Neuronal stem cell (in vitro differentiated cells): ENCODE measurements at regions not wholly inside any gene's neighbourhood (a gene's known extent, or its start where the extent isn't known, plus 50 kb on each side); places are given as distances from the start of the nearest gene placed in this dataset.

Experiments used
- DNase-seq: peaks from one replicate; pipeline ENCODE4 v3.0.0-alpha.2; 2013; ENCODE audit warnings: low spot score
- H2AFZ ChIP-seq: one replicate; pipeline ENCODE4 v1.6.1; 2013; ENCODE audit warnings: mild to moderate bottlenecking, low read length, inconsistent platforms
- H2AK5ac ChIP-seq: 2 replicates; pipeline ENCODE4 v1.6.1; 2013; ENCODE audit warnings: low read depth, mild to moderate bottlenecking, inconsistent platforms, low read length, moderate library complexity, mixed read lengths
- H2BK120ac ChIP-seq: 2 replicates; pipeline ENCODE4 v1.6.1; 2013; ENCODE audit warnings: low read depth, mild to moderate bottlenecking, inconsistent platforms, low read length, moderate library complexity, mixed read lengths
- H2BK12ac ChIP-seq: one replicate; pipeline ENCODE4 v1.6.1; 2013; ENCODE audit warnings: low read length, inconsistent platforms
- H2BK15ac ChIP-seq: 2 replicates; pipeline ENCODE4 v1.6.1; 2013; ENCODE audit warnings: mild to moderate bottlenecking, low read length, inconsistent platforms, mixed read lengths
- H2BK5ac ChIP-seq: one replicate; pipeline ENCODE4 v1.6.1; 2013; ENCODE audit warnings: inconsistent platforms, mild to moderate bottlenecking, low read length, moderate library complexity
- H3K14ac ChIP-seq: one replicate; pipeline ENCODE4 v1.6.1; 2013; ENCODE audit warnings: low read length, inconsistent platforms
- H3K18ac ChIP-seq: 2 replicates; pipeline ENCODE4 v1.6.1; 2013; ENCODE audit warnings: low read length, inconsistent platforms
- H3K23ac ChIP-seq: 2 replicates; pipeline ENCODE4 v1.6.1; 2013; ENCODE audit warnings: low read depth, mild to moderate bottlenecking, mixed read lengths, low read length, inconsistent platforms; ENCODE audit not compliant: poor library complexity
- H3K27ac ChIP-seq: replicated peaks from 3 replicates; pipeline ENCODE4 v1.5.1; 2013; ENCODE audit warnings: low read length, inconsistent platforms
- H3K27me3 ChIP-seq, 3 experiments: 2 replicates each; pipeline ENCODE4 v1.6.1; 2013; ENCODE audit warnings: low read length in 3 of 3, mild to moderate bottlenecking in 2 of 3, inconsistent platforms in 1 of 3, low read depth in 1 of 3, mixed read lengths in 1 of 3, moderate library complexity in 1 of 3; ENCODE audit not compliant: control insufficient read depth in 3 of 3, insufficient read depth in 3 of 3
- H3K36me3 ChIP-seq, 2 donors: replicated peaks in 1 of 2; 2 replicates each; pipeline ENCODE4 v1.6.1; 2013; ENCODE audit warnings: low read length in 2 of 2; ENCODE audit not compliant: control insufficient read depth in 2 of 2, insufficient read depth in 2 of 2
- H3K4ac ChIP-seq: 2 replicates; pipeline ENCODE4 v1.6.1; 2013; ENCODE audit warnings: inconsistent platforms, mild to moderate bottlenecking, low read length, moderate library complexity
- H3K4me1 ChIP-seq, 2 donors: 1 replicate in 1 of 2; 2 replicates in 1 of 2; pipeline ENCODE4 v1.6.1; 2013; ENCODE audit warnings: low read length in 2 of 2, low read depth in 1 of 2; ENCODE audit not compliant: control insufficient read depth in 2 of 2, insufficient read depth in 1 of 2
- H3K4me2 ChIP-seq: one replicate; pipeline ENCODE4 v1.6.1; 2013; ENCODE audit warnings: mild to moderate bottlenecking, low read length, inconsistent platforms; ENCODE audit not compliant: insufficient read depth, poor library complexity, severe bottlenecking
- H3K4me3 ChIP-seq, 2 donors: 2 replicates each; pipeline ENCODE4 v1.5.1; 2013; ENCODE audit warnings: low read length in 2 of 2, mild to moderate bottlenecking in 2 of 2, inconsistent platforms in 1 of 2, moderate library complexity in 1 of 2
- H3K79me1 ChIP-seq: one replicate; pipeline ENCODE4 v1.6.1; 2013; ENCODE audit warnings: low read depth, mild to moderate bottlenecking, inconsistent platforms, low read length, moderate library complexity
- H3K9ac ChIP-seq: one replicate; pipeline ENCODE4 v1.6.1; 2013; ENCODE audit warnings: mild to moderate bottlenecking, low read depth, low read length, inconsistent platforms; ENCODE audit not compliant: poor library complexity
- H3K9me3 ChIP-seq, 2 donors: replicated peaks in 1 of 2; 2 replicates each; pipeline versions ENCODE3 to v1.6.1; 2013; ENCODE audit warnings: low read length in 2 of 2, mild to moderate bottlenecking in 2 of 2, inconsistent platforms in 1 of 2, low read depth in 1 of 2, mixed read lengths in 1 of 2, moderate library complexity in 1 of 2; ENCODE audit not compliant: control insufficient read depth in 2 of 2, insufficient read depth in 1 of 2
- H4K8ac ChIP-seq: one replicate; pipeline ENCODE4 v1.6.1; 2013; ENCODE audit warnings: low read depth, mild to moderate bottlenecking, inconsistent platforms, low read length, moderate library complexity
- H4K91ac ChIP-seq: one replicate; pipeline ENCODE4 v1.6.1; 2013; ENCODE audit warnings: low read length, low read depth, mild to moderate bottlenecking, inconsistent platforms; ENCODE audit not compliant: poor library complexity
- WGBS, 2 donors: extraction: QIAGEN DNeasy Blood & Tissue Kit; methylation state at CpG; one replicate each; pipeline ENCODE4 v1.1.7; 2013; ENCODE audit warnings: missing lambda C conversion rate in 2 of 2, mixed read lengths in 1 of 2; ENCODE audit not compliant: insufficient read length in 2 of 2, insufficient replicate concordance in 1 of 2; ENCODE audit errors: extremely low coverage in 2 of 2; 5-methylcytosine and 5-hydroxymethylcytosine counted together

- H3K79me1 ChIP-seq = no peaks in the 10 kb centered on the region
- no peak overlapping the region for H3K14ac ChIP-seq
- no peak overlapping the region for H2BK12ac ChIP-seq
- H2BK120ac ChIP-seq = no peak overlapping the region
- no peaks in the 10 kb centered on the region for H3K9me3 ChIP-seq
- H4K8ac ChIP-seq = no peak overlapping the region
- DNase-seq = no peak
- peaks cover 7 to 19% of the 10 kb centered on the region in 2 donors for H3K4me1 ChIP-seq
- no peaks in the 10 kb centered on the region for H3K27me3 ChIP-seq
- H3K9ac ChIP-seq = no peak overlapping the region
- no peak overlapping the region for H2AFZ ChIP-seq
- no peak overlapping the region for H3K27ac ChIP-seq
- no peak overlapping the region for H3K4me2 ChIP-seq
- no peak overlapping the region for H3K23ac ChIP-seq
- no peak overlapping the region for H3K18ac ChIP-seq
- H2BK15ac ChIP-seq = no peak overlapping the region
- H3K4me3 ChIP-seq = no peak overlapping the region
- H2AK5ac ChIP-seq = no peak overlapping the region
- H4K91ac ChIP-seq = no peak overlapping the region
- H3K4ac ChIP-seq = no peak overlapping the region
- no peaks in the 10 kb centered on the region for H3K36me3 ChIP-seq
- no peak overlapping the region for H2BK5ac ChIP-seq
- WGBS, 2 donors = no CpG with 5 or more reads among the region's 5 CpGs
Measured at GRCh38 chr2:65868177-65868576, 435.8 kb upstream of the SPRED2 start.

- Histone ChIP-seq H3K4me2 (no peak overlapping the region), H4K91ac (no peak overlapping the region), H2BK15ac (no peak overlapping the region), H3K27me3 (no peaks in the 10 kb centered on the region), H3K4me1 (peaks cover 8 to 24% of the 10 kb centered on the region in 2 donors), H4K8ac (no peak overlapping the region), H3K9ac (no peak overlapping the region), H3K9me3 (no peaks in the 10 kb centered on the region), H3K27ac (no peak overlapping the region), H3K79me1 (no peaks in the 10 kb centered on the region), H3K36me3 (no peaks in the 10 kb centered on the region), H3K14ac (no peak overlapping the region), H3K18ac (no peak overlapping the region), H3K23ac (no peak overlapping the region), H2BK12ac (no peak overlapping the region), H2AFZ (no peak overlapping the region), H2BK120ac (no peak overlapping the region), H2BK5ac (no peak overlapping the region), H3K4me3 (no peak overlapping the region), H2AK5ac (no peak overlapping the region), H3K4ac (no peak overlapping the region)
- WGBS, 2 donors = no CpG with 5 or more reads among the region's 4 CpGs
- no peak for DNase-seq
Measured at GRCh38 chr2:65867446-65867845, 435.0 kb upstream of the SPRED2 start.

GRCh38 chr2:65866148-65866547, 433.7 kb upstream of the SPRED2 start:
- Histone ChIP-seq H3K27ac (no peak overlapping the region), H3K4me1 (peaks cover 8 to 24% of the 10 kb centered on the region in 2 donors), H3K4me3 (no peak overlapping the region), H2BK5ac (no peak overlapping the region), H3K9ac (no peak overlapping the region), H2AK5ac (no peak overlapping the region), H2BK120ac (no peak overlapping the region), H3K4me2 (no peak overlapping the region), H3K23ac (no peak overlapping the region), H2BK12ac (no peak overlapping the region), H3K9me3 (no peaks in the 10 kb centered on the region), H3K18ac (no peak overlapping the region), H3K14ac (no peak overlapping the region), H2AFZ (no peak overlapping the region), H3K79me1 (no peaks in the 10 kb centered on the region), H2BK15ac (no peak overlapping the region), H3K27me3 (no peaks in the 10 kb centered on the region), H4K8ac (no peak overlapping the region), H4K91ac (no peak overlapping the region), H3K36me3 (no peaks in the 10 kb centered on the region), H3K4ac (no peak overlapping the region)
- no peak for DNase-seq
- WGBS, 2 donors = no CpG with 5 or more reads among the region's 3 CpGs

- Histone ChIP-seq H2BK120ac (no peak overlapping the region), H2AFZ (no peak overlapping the region), H3K27ac (no peak overlapping the region), H3K4ac (no peak overlapping the region), H3K4me3 (no peak overlapping the region), H3K14ac (no peak overlapping the region), H3K36me3 (no peaks in the 10 kb centered on the region), H3K9me3 (no peaks in the 10 kb centered on the region), H2BK15ac (no peak overlapping the region), H2AK5ac (no peak overlapping the region), H3K9ac (no peak overlapping the region), H3K18ac (no peak overlapping the region), H3K23ac (no peak overlapping the region), H4K8ac (no peak overlapping the region), H2BK5ac (no peak overlapping the region), H2BK12ac (no peak overlapping the region), H3K4me2 (no peak overlapping the region), H3K79me1 (no peaks in the 10 kb centered on the region), H4K91ac (no peak overlapping the region), H3K27me3 (no peaks in the 10 kb centered on the region), H3K4me1 (peaks cover 8 to 22% of the 10 kb centered on the region in 2 donors)
- WGBS, 2 donors = no CpG with 5 or more reads among the region's 5 CpGs
- DNase-seq = no peak
Measured at GRCh38 chr2:65864619-65865018, 432.2 kb upstream of the SPRED2 start.
